ENCODE measurements at regions not wholly inside any gene's neighbourhood (a gene's known extent, or its start where the extent isn't known, plus 50 kb on each side); places are given as distances from the start of the nearest gene placed in this dataset.

DNA sequence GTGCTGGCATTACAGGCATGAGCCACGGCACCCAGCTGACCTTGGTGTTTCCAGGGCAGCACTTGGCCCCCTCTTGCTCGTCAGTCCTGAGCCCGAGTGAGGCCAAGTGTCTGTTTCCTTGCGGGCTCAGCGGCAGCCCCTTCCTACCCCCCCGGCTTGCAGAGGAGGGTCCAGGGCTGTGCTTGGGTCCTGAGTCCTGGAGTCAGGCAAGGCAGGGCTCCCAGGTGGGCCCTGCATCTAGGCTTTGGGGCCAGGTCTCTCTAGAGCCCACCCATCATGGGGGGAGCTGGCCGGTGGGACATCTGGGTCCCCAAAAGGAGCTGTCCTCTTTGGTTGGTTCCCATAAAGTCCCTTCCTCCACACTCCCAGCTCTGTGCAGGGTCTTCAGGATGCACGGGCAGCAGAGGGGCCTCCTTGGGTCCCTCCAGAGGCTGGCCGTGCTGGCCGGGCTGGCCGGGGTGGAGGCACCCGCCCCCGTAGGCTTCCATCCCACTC, 63.7 kb upstream of the HPCAL1 start:
- TF ChIP-seq JUND (IDR thresholded peaks at IDR 0.05; ENCODE audit: low read depth), result no peak
- in situ Hi-C loops (cut with HindIII; ENCODE audit: low pct_unique_long_range_greater_than_20kb, low sequenced_read_pairs), result no loop called here
- DNase-seq (ENCODE audit: low read depth in 1 of 2, low spot score in 1 of 2), result no peak

DNA sequence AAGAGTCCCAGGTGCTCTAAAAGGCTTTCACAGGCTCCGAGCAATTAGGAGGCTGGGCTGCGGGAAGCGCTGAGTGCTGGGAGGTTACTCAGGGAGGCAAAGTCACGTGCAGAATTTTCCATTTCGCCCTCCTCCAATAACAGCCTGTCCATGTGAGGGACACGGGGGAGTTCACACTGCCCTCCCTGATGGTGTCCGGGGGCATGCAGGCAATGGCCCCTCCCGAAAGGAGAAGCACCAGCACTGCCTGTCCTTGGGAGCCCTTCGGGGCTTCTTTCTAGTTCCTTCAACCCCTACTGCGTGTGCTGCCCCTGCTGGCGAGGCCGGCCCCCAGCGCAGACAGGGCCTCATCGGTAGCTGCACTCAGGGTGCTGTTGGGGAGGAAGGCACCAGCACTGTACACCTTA, 63.1 kb upstream of the HPCAL1 start:
- no peak for DNase-seq (ENCODE audit: low read depth in 1 of 2, low spot score in 1 of 2)
- in situ Hi-C loops (cut with HindIII; ENCODE audit: low pct_unique_long_range_greater_than_20kb, low sequenced_read_pairs), result no loop called here
- no peak for TF ChIP-seq JUND (IDR thresholded peaks at IDR 0.05; ENCODE audit: low read depth)

DNA sequence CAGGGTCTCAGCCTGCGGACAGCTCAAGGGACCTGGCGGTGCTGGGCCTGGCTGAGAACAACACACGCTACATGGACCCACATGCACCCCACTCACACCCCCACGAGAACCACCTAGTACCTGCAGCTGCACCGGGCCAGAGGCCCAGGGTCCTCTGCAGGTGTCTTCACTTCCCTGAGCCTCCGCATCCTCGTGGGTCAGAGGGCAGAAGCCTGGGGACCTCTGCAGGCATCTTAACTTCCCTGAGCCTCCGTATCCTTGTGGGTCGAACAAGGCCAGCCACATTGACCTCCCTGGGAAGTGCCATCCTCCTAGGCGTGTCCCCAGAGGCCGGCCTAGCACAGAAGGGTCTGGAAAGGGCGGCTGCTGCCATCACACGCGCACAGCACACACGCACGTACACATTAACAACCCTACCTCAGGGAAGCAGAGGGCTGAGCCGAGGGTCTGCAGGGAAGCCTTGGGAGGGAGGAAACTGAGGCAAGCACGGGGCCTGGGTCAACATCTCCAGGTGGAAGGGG, 62.5 kb upstream of the HPCAL1 start:
- DNase-seq (ENCODE audit: low read depth in 1 of 2, low spot score in 1 of 2), result no peak

DNA sequence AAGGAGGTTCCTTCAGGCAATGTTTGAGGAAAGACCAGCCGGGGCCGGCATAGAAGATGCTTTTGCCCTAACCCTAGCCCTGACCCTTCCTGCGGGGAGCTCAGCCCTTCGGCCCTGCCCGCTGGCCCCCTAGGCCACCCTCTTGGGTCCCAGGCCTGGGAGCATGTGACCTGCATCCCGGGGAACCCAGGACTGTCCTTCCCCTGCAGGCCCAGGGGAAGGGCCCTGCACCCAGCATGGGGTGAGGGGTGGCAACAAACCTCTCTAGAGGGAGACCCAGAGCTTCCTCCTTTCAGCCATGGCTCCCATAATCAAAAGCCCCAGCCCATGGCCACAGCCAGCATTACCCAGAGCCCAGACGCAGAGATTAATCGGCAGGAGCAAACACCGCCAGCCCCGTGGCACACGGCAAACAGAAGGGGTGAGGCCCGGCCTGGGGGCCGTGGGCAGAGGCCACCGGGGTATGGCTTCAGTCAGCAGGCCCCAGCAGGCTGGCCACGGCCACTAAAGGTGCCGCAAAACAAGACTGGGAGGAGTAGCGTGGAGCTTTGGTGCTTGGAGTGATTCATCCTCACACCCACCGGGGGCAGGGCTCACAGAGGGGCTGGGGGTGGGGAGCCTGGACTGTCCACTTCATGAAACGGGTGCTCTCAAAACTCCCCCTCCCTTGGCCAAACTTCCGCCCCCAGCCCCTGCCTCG, 61.6 kb upstream of the HPCAL1 start:
- TF ChIP-seq JUND (IDR thresholded peaks at IDR 0.05; ENCODE audit: low read depth), result no peak
- DNase-seq (ENCODE audit: low read depth in 1 of 2, low spot score in 1 of 2), result no peak
- in situ Hi-C loops (cut with HindIII; ENCODE audit: low pct_unique_long_range_greater_than_20kb, low sequenced_read_pairs), result no loop called here

More for the DNA sequence above, 62.5 kb upstream of the HPCAL1 start:
- no peak for TF ChIP-seq JUND (IDR thresholded peaks at IDR 0.05; ENCODE audit: low read depth)
- in situ Hi-C loops (cut with HindIII; ENCODE audit: low pct_unique_long_range_greater_than_20kb, low sequenced_read_pairs), result no loop called here

DNA sequence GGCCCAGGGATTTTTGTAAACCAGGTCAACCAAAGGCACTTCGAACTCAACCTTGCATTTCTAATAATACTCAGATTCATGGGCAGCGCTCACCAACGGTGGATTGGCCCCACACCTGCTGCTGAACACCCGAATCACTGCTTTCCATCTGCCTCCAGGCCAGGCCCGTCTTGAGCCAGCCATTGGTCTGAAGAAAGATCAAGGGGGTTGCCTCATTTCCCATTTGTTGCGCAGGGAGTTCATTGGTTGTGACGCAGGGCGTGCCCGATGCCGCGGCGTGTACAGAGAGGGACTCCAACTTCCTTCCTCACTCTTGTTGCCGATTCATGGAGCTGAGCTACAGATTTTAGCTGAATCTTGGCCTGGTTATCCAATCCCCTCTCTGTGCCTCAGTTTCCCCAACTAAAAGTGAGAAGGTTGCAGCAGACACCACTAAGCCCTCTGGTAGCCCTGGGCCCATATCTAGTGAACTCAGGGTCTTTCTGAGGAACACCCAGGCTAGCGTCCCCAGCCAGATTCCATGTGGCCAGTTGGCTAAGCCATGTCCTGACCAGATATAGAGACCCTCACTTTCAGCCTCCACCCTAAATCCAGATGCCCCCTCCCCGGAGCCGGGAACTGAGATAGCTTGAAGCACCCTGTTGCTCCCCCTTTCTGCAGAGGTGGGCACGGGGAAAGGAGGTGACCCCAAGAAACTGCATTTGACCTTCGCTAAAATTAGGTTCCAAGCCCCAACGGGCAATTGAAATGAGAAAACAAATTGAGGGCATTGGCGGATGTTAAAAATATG, 60.9 kb upstream of the HPCAL1 start:
- in situ Hi-C loops (cut with HindIII; ENCODE audit: low pct_unique_long_range_greater_than_20kb, low sequenced_read_pairs), result no loop called here

DNA sequence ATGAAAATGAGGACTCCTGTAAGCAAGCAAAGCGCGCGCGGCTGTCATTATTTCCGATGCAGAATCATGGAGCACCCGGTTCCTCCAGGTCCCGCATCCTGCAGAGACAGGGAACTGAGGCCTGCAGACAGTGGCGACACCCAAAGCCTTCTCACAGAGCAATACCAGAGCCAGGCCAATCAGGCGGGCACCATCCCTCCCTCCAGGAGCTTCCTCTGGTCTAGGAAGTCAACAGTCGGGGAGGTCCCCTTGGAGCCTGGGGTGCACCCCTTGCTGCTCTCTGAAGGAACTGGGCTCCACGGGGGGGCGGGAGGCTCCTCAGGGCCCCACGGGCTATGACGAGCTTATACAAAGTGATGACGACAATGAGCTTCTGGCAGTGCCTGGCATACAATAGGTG, 60.3 kb upstream of the HPCAL1 start:
- in situ Hi-C loops (cut with HindIII; ENCODE audit: low pct_unique_long_range_greater_than_20kb, low sequenced_read_pairs), result no loop called here
- TF ChIP-seq JUND (IDR thresholded peaks at IDR 0.05; ENCODE audit: low read depth), result no peak
- DNase-seq (ENCODE audit: low read depth in 1 of 2, low spot score in 1 of 2), result no peak

More for the DNA sequence above, 60.9 kb upstream of the HPCAL1 start:
- no peak for DNase-seq (ENCODE audit: low read depth in 1 of 2, low spot score in 1 of 2)
- no peak for TF ChIP-seq JUND (IDR thresholded peaks at IDR 0.05; ENCODE audit: low read depth)

DNA sequence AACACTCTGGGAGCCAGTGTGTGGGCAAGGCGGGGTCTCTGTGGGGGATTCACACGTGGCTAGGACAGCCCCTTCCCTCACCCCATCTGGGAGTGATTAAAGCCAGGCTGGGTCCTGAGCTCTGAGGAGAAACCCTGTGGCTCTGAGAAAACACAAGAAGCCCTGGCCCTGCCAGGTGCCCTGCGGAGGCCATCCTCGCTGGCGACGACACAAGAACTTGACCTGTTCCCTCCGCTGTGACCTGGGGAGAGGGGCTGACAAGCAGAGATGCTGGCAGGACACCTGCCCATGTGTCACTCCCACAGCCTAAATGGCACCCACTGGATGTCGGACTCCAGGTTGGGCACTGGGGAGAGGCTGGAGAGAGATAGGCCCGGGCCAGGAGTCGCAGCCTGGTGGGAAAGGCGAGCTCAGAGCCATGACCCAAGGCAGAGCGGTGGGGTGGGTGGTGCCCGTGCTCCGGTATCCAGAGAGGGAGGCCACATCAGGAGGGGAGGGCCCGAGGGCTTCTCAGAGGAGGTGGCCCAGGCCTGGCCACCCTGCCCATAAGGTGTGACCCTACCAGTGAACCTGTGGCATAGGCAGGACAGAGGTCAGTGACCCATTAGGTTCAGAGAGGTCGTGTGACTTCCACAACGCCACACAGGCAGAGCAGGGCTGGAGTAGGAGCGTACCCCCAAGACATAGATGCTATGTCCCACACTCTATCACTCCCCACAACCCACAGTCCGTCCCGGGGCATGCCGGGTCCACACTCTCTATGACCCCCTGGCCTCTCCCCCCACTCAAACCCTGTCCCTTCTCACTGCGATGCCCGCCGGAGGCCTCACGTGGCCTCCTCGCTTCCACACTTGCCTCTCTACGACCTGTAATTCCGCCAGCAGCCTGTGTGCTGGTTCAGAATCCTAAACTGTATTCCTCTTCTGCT, 59.4 kb upstream of the HPCAL1 start:
- DNase-seq (ENCODE audit: low read depth in 1 of 2, low spot score in 1 of 2), result no peak
- in situ Hi-C loops (cut with HindIII; ENCODE audit: low pct_unique_long_range_greater_than_20kb, low sequenced_read_pairs), result no loop called here
- no peak for TF ChIP-seq JUND (IDR thresholded peaks at IDR 0.05; ENCODE audit: low read depth)

DNA sequence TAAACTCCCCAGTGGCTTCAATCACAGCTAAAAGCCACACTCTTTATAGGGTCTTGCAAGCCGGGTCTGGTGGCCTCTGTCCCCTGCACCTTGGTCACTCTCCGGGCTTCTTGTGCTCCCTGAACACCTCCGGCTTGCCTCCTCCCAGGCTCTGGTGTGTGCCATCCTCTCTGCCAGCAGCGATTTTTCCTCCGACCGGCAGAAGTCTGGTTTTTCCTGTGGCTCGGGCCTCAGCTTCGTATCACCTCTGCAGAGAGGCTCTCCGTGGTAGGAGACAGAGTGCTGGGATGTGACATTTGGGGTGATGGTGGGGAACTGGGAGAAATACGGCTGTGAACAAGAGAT, 58.8 kb upstream of the HPCAL1 start:
- in situ Hi-C loops (cut with HindIII; ENCODE audit: low pct_unique_long_range_greater_than_20kb, low sequenced_read_pairs), result no loop called here
- no peak for DNase-seq (ENCODE audit: low read depth in 1 of 2, low spot score in 1 of 2)
- no peak for TF ChIP-seq JUND (IDR thresholded peaks at IDR 0.05; ENCODE audit: low read depth)

DNA sequence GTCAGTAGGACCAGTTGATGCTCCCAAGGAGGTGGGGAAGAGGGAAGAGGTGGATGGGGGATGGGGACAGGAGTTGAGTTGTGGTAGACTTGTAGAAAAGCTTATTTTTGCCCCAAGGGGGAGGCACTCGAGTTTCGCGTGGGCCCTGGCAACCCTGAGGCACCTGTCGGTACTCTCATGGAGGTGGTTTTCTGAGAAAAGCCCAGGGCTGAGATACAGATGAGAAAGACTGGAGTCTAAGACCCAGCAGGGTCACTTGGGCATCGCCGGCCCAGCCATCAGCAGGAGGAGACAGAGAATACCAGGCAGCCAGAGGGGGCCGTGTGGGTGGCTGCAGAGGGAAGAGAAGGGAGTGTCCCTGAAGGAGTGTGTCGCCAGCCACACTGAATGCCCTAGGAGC, 57.7 kb upstream of the HPCAL1 start:
- no peak for DNase-seq (ENCODE audit: low read depth in 1 of 2, low spot score in 1 of 2)
- in situ Hi-C loops (cut with HindIII; ENCODE audit: low pct_unique_long_range_greater_than_20kb, low sequenced_read_pairs), result no loop called here
- no peak for TF ChIP-seq JUND (IDR thresholded peaks at IDR 0.05; ENCODE audit: low read depth)

DNA sequence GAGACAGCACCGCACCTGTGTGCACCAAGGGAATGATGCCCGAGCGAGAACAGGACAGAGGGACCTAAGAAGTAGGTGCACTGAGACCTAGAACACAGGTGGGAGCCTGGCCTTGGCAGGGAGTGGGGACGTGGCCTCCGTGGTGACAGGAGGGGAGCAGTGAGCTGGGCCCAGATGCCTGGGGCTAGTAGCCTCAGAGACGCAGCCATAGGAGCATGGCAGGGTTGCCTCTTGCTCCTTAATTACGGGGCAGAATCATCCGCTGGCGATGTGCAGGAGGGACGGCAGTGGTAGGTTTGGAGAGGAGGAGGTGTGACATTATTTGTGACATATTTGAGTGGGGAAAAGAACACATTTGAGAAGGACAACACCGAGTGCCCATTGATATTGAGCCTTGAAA, 57.0 kb upstream of the HPCAL1 start:
- in situ Hi-C loops (cut with HindIII; ENCODE audit: low pct_unique_long_range_greater_than_20kb, low sequenced_read_pairs), result no loop called here
- TF ChIP-seq JUND (IDR thresholded peaks at IDR 0.05; ENCODE audit: low read depth), result no peak
- no peak for DNase-seq (ENCODE audit: low read depth in 1 of 2, low spot score in 1 of 2)

DNA sequence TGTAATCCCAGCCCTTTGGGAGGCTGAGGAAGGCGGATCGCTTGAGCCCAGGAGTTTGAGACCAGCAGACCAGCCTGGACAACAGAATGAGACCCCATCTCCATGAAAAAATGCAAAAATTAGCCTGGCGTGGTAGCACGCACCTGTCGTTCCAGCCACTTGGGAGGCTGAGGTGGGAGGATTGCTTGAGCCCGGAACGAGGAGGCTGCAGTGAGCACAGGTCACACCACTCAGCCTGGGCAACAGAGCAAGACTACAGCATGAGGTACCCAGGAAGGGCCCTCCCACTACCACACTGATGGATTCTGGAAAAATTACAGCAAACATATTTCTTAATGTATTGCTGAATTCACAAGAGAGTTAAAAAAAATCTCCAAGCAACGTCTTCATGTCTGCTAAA, 56.3 kb upstream of the HPCAL1 start:
- DNase-seq (ENCODE audit: low read depth in 1 of 2, low spot score in 1 of 2), result no peak
- no peak for TF ChIP-seq JUND (IDR thresholded peaks at IDR 0.05; ENCODE audit: low read depth)
- in situ Hi-C loops (cut with HindIII; ENCODE audit: low pct_unique_long_range_greater_than_20kb, low sequenced_read_pairs), result no loop called here

DNA sequence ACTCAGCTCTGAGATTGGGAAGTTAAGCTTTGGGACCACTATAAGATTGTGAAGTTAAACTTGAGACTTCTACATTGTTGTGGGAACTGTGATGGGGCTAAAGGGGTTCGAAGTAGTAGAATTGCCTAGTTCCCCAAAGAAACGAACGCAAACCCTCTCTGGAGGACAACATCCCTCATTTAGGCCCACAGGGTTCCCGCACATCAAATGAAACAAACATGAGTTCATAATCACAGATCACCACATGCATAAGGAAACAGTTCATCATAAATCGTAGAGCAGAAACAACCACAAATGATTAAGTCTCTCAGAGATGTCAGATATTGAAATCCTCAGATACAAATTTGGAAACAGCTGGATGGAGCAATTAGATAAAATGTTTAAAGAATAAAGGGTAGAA, 55.9 kb upstream of the HPCAL1 start:
- no peak for DNase-seq (ENCODE audit: low read depth in 1 of 2, low spot score in 1 of 2)
- no peak for TF ChIP-seq JUND (IDR thresholded peaks at IDR 0.05; ENCODE audit: low read depth)
- in situ Hi-C loops (cut with HindIII; ENCODE audit: low pct_unique_long_range_greater_than_20kb, low sequenced_read_pairs), result no loop called here
